NCI-H526 (cell line): ENCODE measurements at regions not wholly inside any gene's neighbourhood (a gene's known extent, or its start where the extent isn't known, plus 50 kb on each side); places are given as distances from the start of the nearest gene placed in this dataset.
A peak's percentile ranks its signal among the peaks of the same experiment; 100 is the strongest.

ENCODE experiments used
- DNase-seq, 2 experiments: peaks; one replicate each; lab custom pipeline; 2025; lab: John Stamatoyannopoulos, UW

GRCh38 chr6:2535506-2535905, 215.2 kb downstream of the MYLK4 start:
- DNase-seq = no peak

GRCh38 chr6:2534406-2535042, 216.2 kb downstream of the MYLK4 start:
- DNase-seq = no peak

- no peak for DNase-seq
Measured at GRCh38 chr6:2531426-2532215, 219.1 kb downstream of the MYLK4 start.

GRCh38 chr6:2529211-2529719, 221.5 kb downstream of the MYLK4 start:
- no peak for DNase-seq

GRCh38 chr6:2528156-2528555, 222.6 kb downstream of the MYLK4 start:
- DNase-seq = no peak

- DNase-seq = no peak
Measured at GRCh38 chr6:2526766-2527165, 224.0 kb downstream of the MYLK4 start.

GRCh38 chr6:2524090-2524489, 226.6 kb downstream of the MYLK4 start:
- DNase-seq = peak in 1 of 2 experiments; percentile 13

GRCh38 chr6:2523061-2523460, 227.7 kb downstream of the MYLK4 start:
- DNase-seq = no peak

GRCh38 chr6:2522521-2522920, 228.2 kb downstream of the MYLK4 start:
- DNase-seq = no peak

- DNase-seq = peak in 1 of 2 experiments; percentile 21
Measured at GRCh38 chr6:2517855-2518473, 232.8 kb downstream of the MYLK4 start.

GRCh38 chr6:2517401-2517800, 233.3 kb downstream of the MYLK4 start:
- DNase-seq = no peak

- no peak for DNase-seq
Measured at GRCh38 chr6:2516059-2516458, 234.7 kb downstream of the MYLK4 start.

GRCh38 chr6:2514965-2515543, 235.7 kb downstream of the MYLK4 start:
- no peak for DNase-seq

- DNase-seq = no peak
Measured at GRCh38 chr6:2512802-2513201, 237.9 kb downstream of the MYLK4 start.

GRCh38 chr6:2510316-2510715, 240.4 kb downstream of the MYLK4 start:
- no peak for DNase-seq

GRCh38 chr6:2509711-2510110, 241.0 kb downstream of the MYLK4 start:
- no peak for DNase-seq

- no peak for DNase-seq
Measured at GRCh38 chr6:2508071-2508470, 242.7 kb downstream of the MYLK4 start.

GRCh38 chr6:2507521-2508037, 243.1 kb downstream of the MYLK4 start:
- no peak for DNase-seq

GRCh38 chr6:2507016-2507415, 243.7 kb downstream of the MYLK4 start:
- DNase-seq = no peak

GRCh38 chr6:2505624-2506023, 245.1 kb downstream of the MYLK4 start:
- peak; percentile 3 to 45 for DNase-seq

- no peak for DNase-seq
Measured at GRCh38 chr6:2504495-2505064, 246.1 kb downstream of the MYLK4 start.
